Caki2 (cell line): ENCODE measurements at regions not wholly inside any gene's neighbourhood (a gene's known extent, or its start where the extent isn't known, plus 50 kb on each side); places are given as distances from the start of the nearest gene placed in this dataset.

Source experiments
- DNase-seq: peaks from one replicate; pipeline ENCODE4 v3.0.0-alpha.2; 2015; ENCODE audit warnings: low read depth
- in situ Hi-C: cut with HindIII; loops from 2 replicates; pipeline ENCODE4 v1.10.0; 2016; ENCODE audit warnings: low sequenced_read_pairs, low pct_unique_long_range_greater_than_20kb, mixed read lengths

DNA sequence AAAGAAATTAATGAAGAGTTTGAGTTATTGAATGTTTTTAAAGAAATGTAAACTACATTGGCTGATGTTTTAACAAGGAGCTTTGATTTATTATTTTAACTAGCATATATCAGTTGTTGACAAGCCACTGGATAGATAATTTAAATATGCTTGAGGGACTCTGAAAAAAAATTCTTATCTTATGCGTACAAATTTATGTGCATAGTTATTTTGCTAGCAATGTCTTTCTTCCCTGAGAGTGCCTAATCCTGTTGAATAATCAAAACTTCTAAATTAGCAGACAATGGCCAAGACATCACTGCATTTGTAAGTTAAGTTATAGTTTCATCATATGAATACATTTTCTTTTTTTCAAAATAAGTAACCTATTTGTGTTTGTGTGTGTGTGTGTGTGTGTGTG is 342.3 kb downstream of the MED10 start:
- in situ Hi-C loops = no loop called here
- DNase-seq = no peak

DNA sequence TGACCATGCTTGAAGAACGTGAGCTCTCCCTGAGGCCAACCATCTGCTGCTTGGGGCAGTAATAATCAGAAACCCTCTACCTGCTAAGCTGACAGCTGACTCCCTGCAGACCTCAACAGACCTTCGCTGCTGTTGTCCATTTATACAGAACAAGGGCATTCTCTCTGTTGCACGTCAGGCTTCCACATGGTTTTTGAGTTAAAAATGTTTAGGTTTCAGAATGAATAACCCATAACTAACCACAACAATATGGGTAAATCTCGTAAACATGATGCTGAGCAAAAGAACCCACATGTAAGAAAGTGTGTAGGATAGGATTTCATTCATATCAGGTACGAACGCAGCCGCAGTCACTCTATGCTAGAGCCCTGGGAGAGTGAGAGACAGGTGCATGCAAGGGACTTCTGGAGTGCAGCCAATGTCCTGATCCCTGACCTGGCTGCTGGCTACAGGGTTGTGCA is 348.5 kb downstream of the MED10 start:
- no peak for DNase-seq
- in situ Hi-C loops = no loop called here

DNA sequence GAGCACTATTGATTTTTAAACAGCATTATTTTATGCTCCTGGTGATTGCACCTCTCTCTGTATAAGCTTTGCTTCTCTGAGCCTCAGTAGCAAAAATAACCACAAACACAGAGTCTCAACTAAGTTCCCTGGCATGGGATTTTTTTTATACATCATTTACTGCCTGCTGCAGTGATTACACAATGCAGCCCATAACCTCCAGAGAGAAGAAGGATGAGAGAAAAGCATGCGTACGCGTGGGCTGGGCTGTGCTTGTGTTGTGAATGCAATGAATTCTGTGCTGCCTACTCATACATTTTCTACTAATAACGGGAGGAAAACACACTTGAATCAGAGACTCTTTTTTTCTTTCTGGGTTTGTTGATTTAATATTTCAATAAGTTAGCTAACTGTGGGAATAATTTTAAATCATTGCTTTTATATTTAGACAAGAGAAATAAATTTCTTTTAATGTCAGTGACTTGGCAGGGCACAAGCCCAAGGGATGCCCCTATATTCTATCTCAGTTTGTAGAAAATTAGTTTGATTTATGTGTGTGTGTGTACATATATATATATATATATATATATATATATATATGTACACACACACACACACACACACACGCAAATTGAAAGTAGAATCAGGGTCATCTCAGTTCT is 351.5 kb downstream of the MED10 start:
- in situ Hi-C loops = no loop called here
- no peak for DNase-seq

DNA sequence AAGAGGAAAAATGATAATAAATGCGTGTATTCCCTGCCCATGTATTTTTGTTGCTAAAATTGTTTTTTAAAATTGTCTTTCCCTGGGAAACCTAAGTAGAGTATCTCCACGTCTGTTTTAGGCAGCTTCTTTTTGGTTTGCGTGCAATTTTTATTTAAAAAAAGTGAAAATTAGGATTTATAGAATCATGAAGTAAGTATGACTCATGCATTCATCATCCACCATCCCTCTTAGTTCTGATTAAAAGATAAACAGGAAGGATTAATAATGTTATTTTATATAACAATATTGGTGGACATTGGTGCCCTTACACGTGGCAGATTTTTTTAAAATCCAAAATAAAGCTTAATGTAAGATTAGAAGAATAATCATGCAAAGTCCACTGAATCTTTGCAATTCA is 358.7 kb downstream of the MED10 start:
- no peak for DNase-seq
- in situ Hi-C loops = no loop called here

DNA sequence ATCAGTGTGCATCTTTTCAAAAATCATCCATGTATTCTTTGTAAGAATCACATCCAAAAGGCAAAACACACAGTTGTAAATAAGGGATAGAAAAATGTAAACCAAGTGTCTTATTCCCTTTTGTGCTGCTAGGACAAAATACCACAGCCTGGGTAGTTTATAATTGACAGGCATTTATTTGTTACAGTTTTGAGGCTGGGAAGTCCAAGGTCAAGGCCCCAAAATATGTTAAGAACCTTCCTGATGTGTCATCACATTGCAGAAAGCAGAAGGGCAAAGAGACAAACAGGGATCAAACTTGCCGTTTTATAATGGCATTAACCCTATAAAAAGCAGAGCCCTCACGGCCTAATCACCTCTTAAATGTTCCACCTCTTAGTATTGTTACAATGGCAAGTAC is 364.8 kb downstream of the MED10 start:
- in situ Hi-C loops = no loop called here

DNA sequence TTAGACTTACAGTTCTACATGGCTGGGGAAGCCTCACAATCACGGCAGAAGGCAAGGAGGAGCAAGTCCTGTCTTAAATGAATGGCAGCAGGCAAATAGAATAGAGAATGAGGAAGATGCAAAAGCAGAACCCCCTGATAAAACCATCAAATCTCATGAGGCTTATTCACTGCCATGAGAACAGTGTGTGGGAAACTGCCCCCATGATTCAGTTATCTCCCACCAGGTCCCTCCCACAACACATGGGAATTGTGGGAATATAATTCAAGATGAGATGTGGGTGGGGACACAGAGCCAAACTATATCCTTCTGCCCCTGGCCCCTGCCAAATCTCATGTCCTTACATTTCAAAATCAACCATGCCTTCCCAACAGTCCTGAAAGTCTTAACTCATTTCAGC is 367.1 kb downstream of the MED10 start:
- no peak for DNase-seq
- in situ Hi-C loops = no loop called here

More for the DNA sequence above, 364.8 kb downstream of the MED10 start:
- no peak for DNase-seq

DNA sequence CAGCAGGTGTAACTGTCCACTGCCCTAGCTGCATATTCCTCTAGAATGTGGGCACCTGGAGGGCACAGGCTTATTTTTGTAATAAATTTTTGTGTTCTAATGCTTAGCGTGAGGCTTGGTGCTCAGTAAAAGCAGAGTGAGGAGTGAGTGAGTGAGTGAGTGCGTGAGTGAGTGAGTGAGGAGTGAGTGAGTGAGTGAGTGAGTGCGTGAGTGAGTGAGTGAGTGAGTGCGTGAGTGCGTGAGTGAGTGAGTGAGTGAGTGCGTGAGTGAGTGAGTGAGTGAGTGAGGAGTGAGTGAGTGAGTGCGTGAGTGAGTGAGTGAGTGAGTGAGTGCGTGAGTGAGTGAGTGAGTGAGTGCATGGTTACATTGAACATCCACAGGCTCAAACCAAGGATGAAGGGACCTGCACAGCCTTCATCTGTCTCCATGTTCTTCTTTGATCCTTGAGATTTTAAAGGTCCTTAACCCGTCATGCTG is 371.5 kb downstream of the MED10 start:
- in situ Hi-C loops = no loop called here

DNA sequence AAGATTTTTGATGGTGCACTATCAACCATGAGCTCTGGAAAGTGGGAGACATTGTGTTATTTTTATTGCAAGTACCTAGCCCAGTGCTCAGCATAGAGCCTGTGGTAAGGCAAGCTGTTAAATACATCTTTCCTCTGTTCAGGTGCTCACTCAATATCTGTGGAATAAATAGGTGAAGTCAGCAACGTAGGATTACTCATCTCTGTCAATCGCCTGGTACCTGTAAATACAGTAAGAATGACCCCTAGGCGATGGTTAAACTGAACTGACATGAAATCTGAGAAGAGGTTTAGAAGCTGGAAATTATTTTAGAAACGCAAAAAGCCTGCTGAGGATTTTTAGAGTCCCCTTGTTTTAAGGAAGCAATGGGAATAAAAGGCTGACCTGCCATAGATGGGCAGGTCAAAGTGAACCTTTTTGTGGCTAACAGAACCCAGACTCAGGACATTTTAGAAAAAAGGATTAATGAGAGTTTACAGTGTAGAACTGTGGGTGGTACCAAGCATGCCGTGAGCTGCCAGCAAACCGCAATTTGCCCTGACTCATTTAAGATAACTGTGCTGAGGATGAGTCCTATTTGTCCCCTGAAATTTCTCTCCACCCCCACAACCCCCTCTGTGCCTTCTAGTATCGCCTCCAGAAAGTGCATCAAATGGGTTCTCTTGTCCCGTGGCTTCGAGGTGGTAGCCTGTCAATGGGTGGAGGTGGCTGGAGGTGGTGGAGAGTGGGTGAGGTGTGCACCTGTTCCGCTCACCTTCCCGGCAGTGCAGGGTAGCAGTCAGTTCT is 375.1 kb downstream of the MED10 start:
- no peak for DNase-seq
- in situ Hi-C loops = no loop called here

More for the DNA sequence above, 371.5 kb downstream of the MED10 start:
- DNase-seq = no peak

DNA sequence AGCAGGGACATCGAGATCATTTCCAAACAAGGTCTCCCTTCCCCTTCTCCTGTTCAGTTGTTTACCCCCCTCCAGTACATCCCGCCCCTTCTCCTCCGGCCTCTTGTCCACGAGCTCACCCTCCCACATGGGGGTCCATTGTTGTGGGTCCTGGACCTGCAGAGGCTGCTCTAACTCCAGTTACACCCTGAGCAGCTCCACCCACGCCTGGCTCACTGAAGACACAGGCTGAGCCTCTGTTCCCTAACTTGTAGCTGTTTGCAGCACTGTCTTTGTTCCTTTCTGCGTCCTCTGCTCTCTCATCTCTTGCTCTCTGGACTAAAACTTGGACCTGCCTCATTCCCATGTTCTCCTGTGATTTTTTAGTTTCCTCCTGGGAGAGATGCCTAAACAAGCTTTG is 377.5 kb downstream of the MED10 start:
- in situ Hi-C loops = no loop called here
- DNase-seq = no peak

DNA sequence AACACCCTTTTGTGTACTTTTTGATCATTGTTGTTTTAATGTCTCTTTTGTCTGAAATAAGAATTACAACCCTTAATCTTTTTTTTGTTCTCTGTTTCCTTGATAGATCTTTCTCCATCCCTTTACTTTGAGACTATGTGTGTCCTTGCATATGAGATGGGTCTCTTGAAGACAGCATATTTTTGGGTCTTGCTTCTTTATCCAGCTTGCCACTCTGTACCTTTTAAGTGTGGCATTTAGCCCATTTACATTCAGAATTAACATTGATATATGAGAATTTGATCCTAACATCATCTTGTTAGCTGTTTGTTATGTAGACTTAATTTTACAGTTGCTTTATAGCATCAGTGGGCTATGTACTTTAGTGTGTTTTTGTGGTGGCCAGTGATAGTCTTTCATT is 382.5 kb downstream of the MED10 start:
- in situ Hi-C loops = no loop called here
- DNase-seq = no peak

DNA sequence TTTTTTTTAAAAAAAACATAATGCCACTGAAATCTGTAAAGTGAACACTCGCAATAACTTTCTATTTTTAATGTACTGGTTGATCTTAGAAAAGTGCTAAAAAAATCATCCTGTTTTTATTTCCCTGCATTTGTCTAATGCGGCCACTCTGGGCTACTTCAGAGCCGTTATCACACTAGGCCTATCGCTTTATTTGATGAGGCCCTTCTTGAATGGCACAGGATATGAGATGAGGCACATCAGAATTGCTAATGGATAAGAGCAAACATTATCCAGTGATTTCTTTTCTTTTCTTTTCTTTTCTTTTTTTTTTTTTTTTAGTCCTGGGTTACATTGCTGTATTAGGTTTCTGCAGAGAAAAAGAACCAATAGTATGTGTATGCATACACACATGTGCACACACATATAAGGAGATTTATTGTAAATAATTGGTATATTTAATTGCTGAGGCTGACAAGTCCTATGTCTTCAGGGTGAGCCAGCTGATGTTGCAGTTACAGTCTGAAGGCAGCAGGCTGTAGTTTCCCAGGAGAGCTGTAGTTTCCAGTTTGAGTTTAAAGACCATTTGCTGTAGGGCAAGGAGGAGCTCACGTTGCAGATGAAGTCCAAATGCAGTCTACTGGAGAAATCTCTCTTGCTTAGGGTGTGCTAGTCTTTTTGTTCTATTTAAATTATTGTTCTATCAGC is 391.7 kb downstream of the MED10 start:
- in situ Hi-C loops = no loop called here
- DNase-seq = no peak

DNA sequence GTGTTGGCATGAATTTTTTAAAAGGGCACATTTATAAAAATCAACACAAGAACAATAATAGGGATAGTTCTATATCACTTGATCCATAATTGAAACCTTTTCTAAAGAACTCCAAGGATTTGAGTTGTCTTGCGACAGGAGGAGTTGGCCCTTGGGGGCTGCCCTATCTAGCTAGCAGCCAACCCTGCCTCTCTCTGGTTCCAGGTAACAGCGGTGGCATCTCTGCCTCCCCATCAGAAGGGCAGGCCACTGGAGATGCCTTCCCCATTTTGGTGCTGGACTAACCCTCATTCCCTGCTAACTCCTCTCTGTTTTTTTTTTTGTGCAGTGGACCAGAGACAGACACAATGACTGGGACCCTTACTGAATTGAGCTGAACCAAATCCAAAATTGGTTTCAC is 393.0 kb downstream of the MED10 start:
- in situ Hi-C loops = no loop called here
- no peak for DNase-seq

DNA sequence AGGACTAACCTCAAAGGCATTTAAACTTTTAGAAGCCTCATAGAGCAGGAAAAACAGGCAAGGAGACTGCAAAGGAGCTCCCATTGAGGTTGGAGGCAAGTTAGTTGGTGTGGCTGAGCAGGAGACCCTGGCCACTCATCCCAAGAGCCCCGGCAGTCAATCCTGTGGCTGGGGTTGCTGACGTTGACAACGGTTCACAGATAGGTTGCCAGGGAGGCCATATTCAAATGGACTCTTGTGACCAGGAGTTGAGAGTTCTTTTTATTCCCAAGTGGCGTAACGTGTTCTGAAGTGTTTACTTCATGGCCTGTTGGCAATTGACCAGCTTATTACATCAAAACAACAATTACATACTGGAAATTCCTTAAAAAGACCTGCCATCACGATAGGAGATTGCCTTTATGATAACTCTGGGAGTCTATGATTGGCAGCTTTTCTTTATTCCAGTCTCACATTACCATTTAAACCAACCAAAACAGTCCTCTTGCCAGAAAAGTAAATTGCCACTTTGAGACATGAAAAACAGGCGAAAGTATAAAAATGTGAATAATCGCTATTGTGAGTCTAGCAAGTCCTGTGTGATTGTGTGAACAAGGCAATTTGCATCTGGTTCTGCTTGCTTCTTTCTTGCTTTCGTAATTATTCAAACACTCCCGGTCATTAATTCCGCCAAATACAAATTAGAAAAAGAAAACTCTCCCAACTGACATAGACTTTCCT is 394.9 kb downstream of the MED10 start:
- in situ Hi-C loops = no loop called here

DNA sequence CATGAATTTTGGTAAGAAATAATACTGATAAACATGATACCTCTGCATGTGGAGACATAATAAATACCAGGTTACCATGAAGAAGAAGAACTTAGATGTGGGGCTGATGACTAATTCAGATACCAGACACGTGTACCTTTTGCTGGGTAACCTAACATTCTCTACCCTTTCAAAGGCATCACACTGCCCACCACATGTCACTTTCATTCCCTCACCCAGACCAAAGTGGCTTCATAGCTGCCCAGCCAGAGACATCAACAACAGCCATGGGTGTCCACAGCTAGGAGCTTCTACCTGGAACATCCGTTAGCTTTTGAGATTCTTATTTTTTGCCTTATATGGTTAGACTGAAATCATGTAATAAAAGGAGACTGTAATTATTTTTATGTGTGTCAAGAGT is 396.8 kb downstream of the MED10 start:
- in situ Hi-C loops = no loop called here
- no peak for DNase-seq

More for the DNA sequence above, 394.9 kb downstream of the MED10 start:
- no peak for DNase-seq

DNA sequence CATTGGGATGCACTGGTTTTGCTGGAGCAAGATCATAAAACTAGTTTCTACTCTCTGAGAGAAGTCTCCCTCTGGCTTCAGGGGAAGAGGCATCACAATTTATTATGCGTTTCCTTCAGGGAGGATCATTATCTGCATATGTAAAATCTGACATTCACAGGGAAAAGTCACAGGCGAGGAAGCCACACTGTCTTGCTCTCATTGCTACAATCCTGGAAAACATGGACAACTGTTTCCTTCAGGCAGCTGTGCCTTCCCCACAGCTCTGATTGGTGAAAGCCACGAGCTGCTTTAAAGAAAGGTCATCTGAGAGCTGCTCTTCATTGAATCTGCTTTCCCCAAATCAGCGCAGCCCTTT is 397.8 kb downstream of the MED10 start:
- in situ Hi-C loops = no loop called here
- DNase-seq = no peak

DNA sequence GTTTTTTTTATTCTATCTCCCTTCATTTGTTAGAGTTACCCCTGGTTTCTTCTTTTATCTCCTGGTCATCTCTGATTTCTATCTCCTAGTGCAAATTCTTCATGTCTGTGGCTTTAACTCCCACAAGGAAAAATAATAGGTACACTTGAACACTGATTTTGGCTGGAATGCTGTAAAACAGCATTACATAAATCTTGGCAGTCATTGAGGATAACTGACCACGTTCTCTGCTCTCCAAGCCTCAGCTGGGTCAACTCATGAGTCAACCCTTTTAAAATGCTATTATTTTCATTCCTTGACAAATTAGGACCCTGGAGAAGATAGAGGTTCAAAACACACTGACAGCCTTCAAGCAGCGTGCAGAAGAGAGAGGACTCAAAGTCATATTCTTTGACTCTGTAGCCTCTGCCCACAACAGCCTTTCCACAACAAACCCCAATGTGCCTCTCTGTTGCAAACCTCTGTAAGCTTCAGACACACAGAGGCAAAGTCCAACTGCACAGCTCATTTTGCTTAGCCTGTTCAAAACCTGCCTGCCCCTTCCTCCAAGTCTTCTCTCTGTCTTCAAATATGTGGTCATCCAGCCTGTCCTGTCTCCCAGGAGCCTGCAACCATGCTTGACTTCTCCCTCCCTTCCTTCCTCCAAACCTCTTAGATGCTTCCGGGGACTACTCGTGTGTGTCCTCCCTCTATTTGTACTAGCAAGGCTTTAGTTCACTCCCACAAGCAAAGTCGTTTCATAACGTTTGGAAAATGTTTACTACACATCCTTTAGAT is 398.4 kb downstream of the MED10 start:
- no peak for DNase-seq
- in situ Hi-C loops = no loop called here

DNA sequence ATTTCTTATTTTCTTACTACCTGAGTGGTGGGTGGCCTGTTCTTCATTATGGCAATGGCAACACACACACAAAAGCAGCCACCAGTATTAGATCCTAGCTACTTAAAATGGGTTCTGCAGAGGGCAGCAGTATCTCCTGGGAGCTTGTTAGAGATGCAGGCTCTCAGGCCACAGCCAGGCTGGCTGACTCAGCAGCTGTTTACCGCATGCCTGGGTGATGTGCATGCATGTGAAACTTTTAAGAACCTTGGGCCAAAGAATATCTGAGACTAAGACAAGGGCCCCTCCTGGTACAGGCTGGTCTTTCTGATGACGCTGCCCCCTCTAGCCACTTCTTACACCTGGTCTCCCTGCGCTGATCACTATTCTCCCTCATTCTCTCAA is 399.0 kb downstream of the MED10 start:
- no peak for DNase-seq
- in situ Hi-C loops = no loop called here
